ENCODE measurements at regions not wholly inside any gene's neighbourhood (a gene's known extent, or its start where the extent isn't known, plus 50 kb on each side); places are given as distances from the start of the nearest gene placed in this dataset.

DNA sequence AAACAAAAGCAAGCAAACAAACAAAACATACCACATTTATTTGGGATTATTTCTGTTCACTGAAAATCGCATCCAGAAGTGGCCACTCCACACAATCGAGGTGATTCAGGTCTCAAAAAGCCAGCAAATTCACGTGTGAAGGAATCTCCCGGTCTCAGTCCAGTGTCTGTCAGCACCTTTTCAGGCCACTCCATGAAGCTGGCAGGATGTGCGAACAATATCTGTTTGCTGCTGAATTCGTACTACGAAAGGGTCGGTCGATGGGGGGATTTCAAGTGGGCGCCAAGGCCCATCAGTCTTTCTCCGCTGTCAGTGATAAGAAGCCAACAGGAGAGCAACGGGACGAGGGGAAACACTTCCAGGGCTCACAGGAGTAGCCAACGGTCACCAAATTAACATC, 505.1 kb downstream of the IRX1 start:
- TF ChIP-seq POLR2A (IDR thresholded peaks at IDR 0.05), result no peak
- TF ChIP-seq, protein P1, sequence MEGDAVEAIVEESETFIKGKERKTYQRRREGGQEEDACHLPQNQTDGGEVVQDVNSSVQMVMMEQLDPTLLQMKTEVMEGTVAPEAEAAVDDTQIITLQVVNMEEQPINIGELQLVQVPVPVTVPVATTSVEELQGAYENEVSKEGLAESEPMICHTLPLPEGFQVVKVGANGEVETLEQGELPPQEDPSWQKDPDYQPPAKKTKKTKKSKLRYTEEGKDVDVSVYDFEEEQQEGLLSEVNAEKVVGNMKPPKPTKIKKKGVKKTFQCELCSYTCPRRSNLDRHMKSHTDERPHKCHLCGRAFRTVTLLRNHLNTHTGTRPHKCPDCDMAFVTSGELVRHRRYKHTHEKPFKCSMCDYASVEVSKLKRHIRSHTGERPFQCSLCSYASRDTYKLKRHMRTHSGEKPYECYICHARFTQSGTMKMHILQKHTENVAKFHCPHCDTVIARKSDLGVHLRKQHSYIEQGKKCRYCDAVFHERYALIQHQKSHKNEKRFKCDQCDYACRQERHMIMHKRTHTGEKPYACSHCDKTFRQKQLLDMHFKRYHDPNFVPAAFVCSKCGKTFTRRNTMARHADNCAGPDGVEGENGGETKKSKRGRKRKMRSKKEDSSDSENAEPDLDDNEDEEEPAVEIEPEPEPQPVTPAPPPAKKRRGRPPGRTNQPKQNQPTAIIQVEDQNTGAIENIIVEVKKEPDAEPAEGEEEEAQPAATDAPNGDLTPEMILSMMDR (IDR thresholded peaks at IDR 0.05), result no peak
